HepG2 (cell line): ENCODE measurements at regions not wholly inside any gene's neighbourhood (a gene's known extent, or its start where the extent isn't known, plus 50 kb on each side); places are given as distances from the start of the nearest gene placed in this dataset.

Experiments used
- ATAC-seq: fragments of 200-7000 bp; cut with Tn5 transposase; 3 replicates; pipeline ENCODE4 v1.9.1; 2020; ENCODE audit warnings: mild to moderate bottlenecking, moderate library complexity
- BruUV-seq: library from RNA; stranded (reverse); fragments of 400-500 nt; replicated peaks from 2 replicates; lab custom pipeline; 2021; lab: Mats Ljungman, UMichigan
- CTCF ChIA-PET: fragments of 300-600 bp; formaldehyde crosslinking; extraction: SDS; loops from one replicate; lab custom pipeline; 2021; ENCODE audit warnings: low total read pairs, inconsistent platforms, low intra/inter-chr PET ratio; lab: Yijun Ruan, JAX
- POLR2A ChIA-PET: fragments of 350-600 bp; sonication (Branson Sonifier 250); formaldehyde crosslinking; loops from one replicate; lab custom pipeline; 2020; ENCODE audit warnings: antibody characterized with exemption, inconsistent platforms; lab: Yijun Ruan, JAX
- DNase-seq: peaks from one replicate; pipeline ENCODE4 v3.0.0-alpha.2; 2015; ENCODE audit warnings: low spot score
- FAIRE-seq: peaks from 3 replicates; lab custom pipeline; 2011; peaks lifted over from hg19 to GRCh38; lab: Jason Lieb, UNC
- H2AFZ ChIP-seq: one replicate; pipeline ENCODE4 v1.6.1; 2011; ENCODE audit warnings: low read length, inconsistent platforms
- H3K27ac ChIP-seq: fragments of 300-600 bp; 3 replicates; pipeline ENCODE4 v1.8.0; 2011; ENCODE audit warnings: mixed run types, mild to moderate bottlenecking, mixed read lengths, low read length, inconsistent platforms; ENCODE audit not compliant: insufficient read depth; ENCODE audit errors: extremely low read length
- H3K27me3 ChIP-seq, 2 experiments: fragments of 200-600 bp in 1 of 2; 2 replicates in 1 of 2; 3 replicates in 1 of 2; pipeline versions ENCODE4 v1.6.0 to v1.8.0; 2011; ENCODE audit warnings: low read length in 2 of 2, mild to moderate bottlenecking in 2 of 2, moderate library complexity in 2 of 2, inconsistent platforms in 1 of 2; ENCODE audit not compliant: insufficient read depth in 2 of 2, control insufficient read depth in 1 of 2
- H3K36me3 ChIP-seq, 2 experiments: fragments of 200-600 bp in 1 of 2; replicated peaks in 1 of 2; 2 replicates in 1 of 2; 3 replicates in 1 of 2; pipeline versions ENCODE4 v1.5.1 to v1.8.0; 2011; ENCODE audit warnings: low read length in 2 of 2, inconsistent platforms in 1 of 2; ENCODE audit not compliant: insufficient read depth in 2 of 2, control insufficient read depth in 1 of 2
- H3K4me1 ChIP-seq: 2 replicates; pipeline ENCODE4 v1.5.1; 2012; ENCODE audit warnings: low read length, inconsistent platforms; ENCODE audit not compliant: insufficient read depth
- H3K4me2 ChIP-seq: 2 replicates; pipeline ENCODE4 v1.6.0; 2011; ENCODE audit warnings: low read depth, low read length, inconsistent platforms
- H3K4me3 ChIP-seq, 3 experiments: fragments of 200-600 bp in 1 of 3; sonication (generic), shearing (Covaris generic) in 1 of 3; replicated peaks in 1 of 3; 2 replicates each; pipeline ENCODE4 v1.5.1; 2011 to 2016; ENCODE audit warnings: low read length in 3 of 3, inconsistent platforms in 2 of 3, low read depth in 2 of 3, mild to moderate bottlenecking in 2 of 3, control low read depth in 1 of 3, mixed read lengths in 1 of 3; ENCODE audit not compliant: insufficient read depth in 1 of 3
- H3K79me2 ChIP-seq: one replicate; pipeline ENCODE4 v1.6.1; 2011; ENCODE audit warnings: low read length, inconsistent platforms; ENCODE audit not compliant: insufficient read depth
- H3K9ac ChIP-seq: 2 replicates; pipeline ENCODE4 v1.6.0; 2011; ENCODE audit warnings: mild to moderate bottlenecking, low read depth, low read length, inconsistent platforms; ENCODE audit not compliant: insufficient read depth
- H3K9me3 ChIP-seq: 2 replicates; pipeline ENCODE4 v1.5.1; 2012; ENCODE audit warnings: mild to moderate bottlenecking, low read length
- H4K20me1 ChIP-seq: 2 replicates; pipeline ENCODE4 v1.6.0; 2011; ENCODE audit warnings: inconsistent platforms, mild to moderate bottlenecking, low read length, moderate library complexity; ENCODE audit not compliant: insufficient read depth
- DZIP1 ChIP-seq: sonication (generic); formaldehyde crosslinking; IDR thresholded peaks from 2 replicates; pipeline ENCODE4 v1.5.0; 2020; ENCODE audit warnings: mild to moderate bottlenecking, missing genetic modification reagents
- HOMEZ ChIP-seq: IDR thresholded peaks from 2 replicates; pipeline ENCODE4 v1.6.1; 2016; ENCODE audit warnings: low read depth
- MYPOP ChIP-seq: sonication (generic); formaldehyde crosslinking; IDR thresholded peaks from 2 replicates; pipeline ENCODE4 v1.8.1; 2023; ENCODE audit warnings: mild to moderate bottlenecking, moderate library complexity, missing genetic modification reagents
- ZNF160 ChIP-seq: sonication (generic); formaldehyde crosslinking; IDR thresholded peaks from 2 replicates; pipeline ENCODE4 v1.8.0; 2022; ENCODE audit warnings: mild to moderate bottlenecking, inconsistent platforms, missing genetic modification reagents
- ZNF224 ChIP-seq: sonication (generic); formaldehyde crosslinking; IDR thresholded peaks from 2 replicates; pipeline ENCODE4 v1.5.0; 2020; ENCODE audit warnings: mild to moderate bottlenecking, missing genetic modification reagents
- ZNF407 ChIP-seq: sonication (generic); formaldehyde crosslinking; IDR thresholded peaks from one replicate; pipeline ENCODE4 v1.5.1; 2020; ENCODE audit warnings: mild to moderate bottlenecking, missing genetic modification reagents; ENCODE audit errors: not compliant biosample characterization
- ZNF713 ChIP-seq: sonication (generic); formaldehyde crosslinking; IDR thresholded peaks from 2 replicates; pipeline ENCODE4 v1.4.0; 2020; ENCODE audit warnings: mild to moderate bottlenecking, missing genetic modification reagents
- ZSCAN22 ChIP-seq: sonication (generic); formaldehyde crosslinking; IDR thresholded peaks from 2 replicates; pipeline ENCODE4 v1.4.0; 2020; ENCODE audit warnings: mild to moderate bottlenecking, missing genetic modification reagents
- WGBS: methylation state at CpG from one replicate; pipeline ENCODE4 v1.1.6; 2017; ENCODE audit warnings: low lambda C conversion rate; 5-methylcytosine and 5-hydroxymethylcytosine counted together
- in situ Hi-C: cut with HindIII; loops from 2 replicates; pipeline ENCODE4 v1.10.0; 2017; ENCODE audit warnings: low pct_unique_long_range_greater_than_20kb; ENCODE audit not compliant: extremely low pct_ligation_motif_present
- intact Hi-C: fragments of 100-400 bp; cut with micrococcal nuclease; formaldehyde crosslinking; loops from one replicate; pipeline ENCODE4 v1.10.0; 2022; ENCODE audit not compliant: unreplicated experiment

- Histone ChIP-seq H3K9ac (no peak overlapping the region), H2AFZ (no peak overlapping the region), H3K9me3 (no peaks in the 10 kb centered on the region), H3K79me2 (no peaks in the 10 kb centered on the region), H3K27ac (no peak overlapping the region), H4K20me1 (no peaks in the 10 kb centered on the region), H3K36me3 (no peaks in the 10 kb centered on the region), H3K4me1 (no peaks in the 10 kb centered on the region), H3K27me3 (peaks cover 3 to 18% of the 10 kb centered on the region in 2 experiments; a peak in 3 of 5 replicates), H3K4me3 (no peak overlapping the region), H3K4me2 (no peak overlapping the region)
- ChIA-PET POLR2A (no interaction called here), CTCF (no interaction called here)
- DNase-seq (no peak), FAIRE-seq (no peak), ATAC-seq (no peak)
- 28% methylated on average over 2 of the region's 2 CpGs for WGBS
- no TSS peak for BruUV-seq
- in situ Hi-C loops, result no loop called here
- intact Hi-C loops, result loop anchor here (5.0 kb wide), 1 partner anchor 34 kb away; no protein-coding TSS in a partner anchor
- TF ChIP-seq ZNF407 (CRISPR knock-in tag), result no peak
- TF ChIP-seq ZNF224, result no peak
- no peak for TF ChIP-seq HOMEZ (CRISPR knock-in tag)
- TF ChIP-seq ZNF160 (CRISPR knock-in tag), result no peak
- no peak for TF ChIP-seq DZIP1 (CRISPR knock-in tag)
- TF ChIP-seq ZNF713 (CRISPR knock-in tag), result no peak
- TF ChIP-seq ZSCAN22, result no peak
- TF ChIP-seq MYPOP (CRISPR knock-in tag), result no peak
Measured at GRCh38 chr10:33123680-33124079, 165.7 kb upstream of the ITGB1 start.
